ENCODE measurements at regions not wholly inside any gene's neighbourhood (a gene's known extent, or its start where the extent isn't known, plus 50 kb on each side); places are given as distances from the start of the nearest gene placed in this dataset.
A peak's percentile ranks its signal among the peaks of the same experiment; 100 is the strongest.

GRCh38 chr12:124626971-124627411 is 59.6 kb upstream of the NCOR2 start:
- no peak for TF ChIP-seq CTCF (IDR thresholded peaks at IDR 0.05; ENCODE audit: borderline replicate concordance)
- Histone ChIP-seq H3K9me3 (replicated peaks) (peaks cover 6% of the 10 kb centered on the region), H3K27me3 (ENCODE audit: low read depth) (no peaks in the 10 kb centered on the region), H3K36me3 (no peaks in the 10 kb centered on the region), H3K27ac (replicated peaks) (peak overlapping the region; percentile 96), H3K4me3 (no peak overlapping the region), H3K4me1 (peaks cover 49% of the 10 kb centered on the region)
- intact Hi-C loops (cut with micrococcal nuclease), result no loop called here
- DNase-seq, result peak; percentile 88

DNA sequence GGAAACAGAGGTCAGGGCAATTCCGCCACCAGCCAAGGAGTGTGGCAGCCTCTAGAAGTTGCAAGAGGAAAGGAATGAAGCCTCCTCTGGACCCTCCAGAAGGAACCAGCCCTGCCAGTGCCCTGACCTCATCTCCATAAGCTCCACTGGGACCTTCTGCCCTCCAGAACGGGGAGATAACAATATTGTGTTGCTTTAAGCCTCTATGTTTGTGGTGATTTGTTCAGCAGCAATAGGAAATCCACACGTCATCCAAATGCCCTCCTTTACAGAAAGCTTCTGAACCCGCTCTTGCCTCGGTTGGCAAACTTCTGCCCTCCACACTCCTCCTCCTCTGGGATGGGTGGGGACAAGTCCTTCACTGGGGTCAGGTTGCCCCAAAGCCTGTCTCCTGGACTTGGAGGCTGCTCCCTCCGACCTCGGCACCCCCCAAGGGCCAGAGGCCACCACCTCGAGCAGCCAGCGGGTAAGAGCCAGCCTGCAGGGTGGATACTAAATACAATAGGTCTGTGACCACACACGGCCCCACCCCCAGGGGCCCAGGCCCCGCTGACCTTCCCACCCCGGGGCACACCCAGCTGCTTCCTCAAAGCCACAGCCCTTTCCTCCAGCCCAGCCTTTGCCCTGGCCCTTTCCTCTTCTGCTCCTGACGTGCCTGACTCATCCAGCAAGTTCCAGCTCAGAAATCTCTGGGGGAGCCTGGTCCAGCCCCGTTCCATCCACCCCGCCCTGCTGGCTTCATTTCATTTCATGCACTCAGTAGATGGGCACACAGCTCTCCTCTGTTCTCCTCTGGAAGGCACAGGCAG is 58.7 kb upstream of the NCOR2 start:
- H3K4me1 ChIP-seq, result peaks cover 58% of the 10 kb centered on the region
- H3K27me3 ChIP-seq (ENCODE audit: low read depth), result no peaks in the 10 kb centered on the region
- peak overlapping the region; percentile 6 for H3K4me3 ChIP-seq
- peak; percentile 89 for DNase-seq
- no peaks in the 10 kb centered on the region for H3K36me3 ChIP-seq
- TF ChIP-seq CTCF (IDR thresholded peaks at IDR 0.05; ENCODE audit: borderline replicate concordance), result no peak
- peaks cover 6% of the 10 kb centered on the region for H3K9me3 ChIP-seq (replicated peaks)
- H3K27ac ChIP-seq (replicated peaks), result peak overlapping the region; percentile 96
- intact Hi-C loops (cut with micrococcal nuclease), result no loop called here

DNA sequence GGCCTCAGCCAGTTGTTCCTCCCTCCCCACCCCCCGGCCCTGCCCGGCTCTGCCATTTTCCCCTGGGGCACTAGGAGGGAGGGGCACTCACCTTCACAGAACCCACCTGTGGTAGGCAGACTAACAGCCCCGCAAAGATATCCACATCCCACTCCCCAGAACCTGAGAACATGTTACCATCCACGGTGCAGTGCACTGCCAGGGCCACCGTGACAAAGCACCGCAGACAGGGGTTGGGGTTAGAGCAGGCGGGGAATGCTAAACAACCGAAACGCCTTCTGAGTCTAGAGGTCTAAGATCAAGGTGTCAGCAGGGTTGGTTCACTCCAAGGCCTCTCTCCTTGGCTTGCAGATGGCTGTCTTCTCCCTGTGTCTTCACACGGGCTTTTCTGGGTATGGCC is 57.4 kb upstream of the NCOR2 start:
- Histone ChIP-seq H3K27me3 (ENCODE audit: low read depth) (no peaks in the 10 kb centered on the region), H3K4me3 (no peak overlapping the region), H3K36me3 (no peaks in the 10 kb centered on the region), H3K27ac (replicated peaks) (peak overlapping the region; percentile 96), H3K9me3 (replicated peaks) (peaks cover 6% of the 10 kb centered on the region), H3K4me1 (peaks cover 60% of the 10 kb centered on the region)
- no peak for TF ChIP-seq CTCF (IDR thresholded peaks at IDR 0.05; ENCODE audit: borderline replicate concordance)
- intact Hi-C loops (cut with micrococcal nuclease), result no loop called here
- DNase-seq, result no peak

GRCh38 chr12:124623344-124624035 is 56.1 kb upstream of the NCOR2 start:
- intact Hi-C loops (cut with micrococcal nuclease), result no loop called here
- Histone ChIP-seq H3K4me3 (no peak overlapping the region), H3K9me3 (replicated peaks) (peaks cover 6% of the 10 kb centered on the region), H3K4me1 (peaks cover 60% of the 10 kb centered on the region), H3K36me3 (no peaks in the 10 kb centered on the region), H3K27me3 (ENCODE audit: low read depth) (no peaks in the 10 kb centered on the region), H3K27ac (replicated peaks) (peak overlapping the region; percentile 3)
- no peak for DNase-seq
- TF ChIP-seq CTCF (IDR thresholded peaks at IDR 0.05; ENCODE audit: borderline replicate concordance), result no peak

DNA sequence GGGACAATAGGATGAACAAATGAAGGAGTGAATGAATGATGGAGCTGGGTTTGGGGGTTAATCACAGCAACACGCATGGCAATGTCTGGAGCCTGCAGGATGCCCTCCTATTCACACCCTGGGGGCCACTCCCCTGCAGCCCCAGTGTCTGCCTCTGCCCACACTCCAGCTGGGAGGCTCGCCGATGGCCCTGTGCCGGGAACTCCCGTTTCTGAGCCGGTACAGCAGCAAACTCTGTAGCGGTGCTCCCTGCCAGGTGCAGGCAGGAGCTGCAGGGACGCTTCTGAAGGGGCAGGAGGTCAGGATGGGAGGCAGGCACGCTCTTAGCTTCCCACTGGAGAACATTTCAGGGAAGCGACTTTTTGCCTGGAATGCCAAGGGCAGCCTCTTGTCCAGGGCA is 55.4 kb upstream of the NCOR2 start:
- DNase-seq, result no peak
- H3K4me1 ChIP-seq, result peaks cover 58% of the 10 kb centered on the region
- peak overlapping the region; percentile 3 for H3K27ac ChIP-seq (replicated peaks)
- intact Hi-C loops (cut with micrococcal nuclease), result no loop called here
- H3K9me3 ChIP-seq (replicated peaks), result peaks cover 6% of the 10 kb centered on the region
- H3K27me3 ChIP-seq (ENCODE audit: low read depth), result no peaks in the 10 kb centered on the region
- H3K4me3 ChIP-seq, result no peak overlapping the region
- H3K36me3 ChIP-seq, result no peaks in the 10 kb centered on the region
- no peak for TF ChIP-seq CTCF (IDR thresholded peaks at IDR 0.05; ENCODE audit: borderline replicate concordance)
